ENCODE measurements at regions not wholly inside any gene's neighbourhood (a gene's known extent, or its start where the extent isn't known, plus 50 kb on each side); places are given as distances from the start of the nearest gene placed in this dataset.

DNA sequence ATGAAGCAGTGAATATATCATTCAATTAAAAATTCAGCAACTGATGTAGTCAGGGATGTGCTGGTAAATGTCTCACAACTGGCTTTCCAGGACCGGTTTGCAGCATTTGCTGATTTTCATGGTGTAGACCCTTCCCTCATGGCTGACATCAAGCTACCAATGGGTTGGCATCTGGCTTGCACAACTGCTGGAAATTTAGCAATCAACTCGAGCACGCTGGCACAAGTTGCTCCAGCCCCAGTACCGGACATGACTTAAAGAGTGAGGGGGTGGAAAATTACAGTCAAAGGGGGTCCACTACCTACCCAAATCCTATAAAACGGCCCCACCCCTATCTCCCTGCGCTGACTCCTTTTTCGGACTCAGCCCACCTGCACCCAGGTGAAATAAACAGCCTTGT is 198.4 kb upstream of the NRP1 start:
- no peak for TF ChIP-seq CTCF (IDR thresholded peaks at IDR 0.05)
- no peak for TF ChIP-seq POLR2A (IDR thresholded peaks at IDR 0.05)

Measured in adrenal gland (tissue), 5 donors.